HEK293T (cell line): ENCODE measurements at regions not wholly inside any gene's neighbourhood (a gene's known extent, or its start where the extent isn't known, plus 50 kb on each side); places are given as distances from the start of the nearest gene placed in this dataset.

ENCODE experiments used
- ARNT ChIP-seq: fragments of 450-650 bp; IDR thresholded peaks from 2 replicates; pipeline ENCODE4 v1.6.1; 2017; ENCODE audit warnings: mild to moderate bottlenecking
- BHLHE40 ChIP-seq: fragments of 450-650 bp; IDR thresholded peaks from 2 replicates; pipeline ENCODE4 v1.6.1; 2016; ENCODE audit warnings: mild to moderate bottlenecking, moderate library complexity, borderline replicate concordance
- ELF4 ChIP-seq: fragments of 450-650 bp; IDR thresholded peaks from 2 replicates; pipeline ENCODE4 v1.6.1; 2017; ENCODE audit warnings: antibody characterized with exemption
- FOXA1 ChIP-seq: fragments of 450-650 bp; IDR thresholded peaks from 2 replicates; pipeline ENCODE4 v1.6.1; 2016; ENCODE audit warnings: mild to moderate bottlenecking
- FOXK2 ChIP-seq: fragments of 450-650 bp; IDR thresholded peaks from 2 replicates; pipeline ENCODE4 v1.6.1; 2016; ENCODE audit warnings: mild to moderate bottlenecking
- FOXM1 ChIP-seq: fragments of 450-650 bp; IDR thresholded peaks from 2 replicates; pipeline ENCODE4 v1.6.1; 2017; ENCODE audit warnings: mild to moderate bottlenecking, borderline replicate concordance
- HDGF ChIP-seq: fragments of 450-650 bp; IDR thresholded peaks from 2 replicates; pipeline ENCODE4 v1.6.1; 2017; ENCODE audit warnings: antibody characterized with exemption, borderline replicate concordance
- NFRKB ChIP-seq: fragments of 450-650 bp; IDR thresholded peaks from 2 replicates; pipeline ENCODE4 v1.6.1; 2016; ENCODE audit warnings: mild to moderate bottlenecking, moderate library complexity
- PKNOX1 ChIP-seq: fragments of 450-650 bp; IDR thresholded peaks from 2 replicates; pipeline ENCODE4 v1.6.1; 2016
- SP1 ChIP-seq: fragments of 450-650 bp; IDR thresholded peaks from 2 replicates; pipeline ENCODE4 v1.6.1; 2017
- SUZ12 ChIP-seq: fragments of 450-650 bp; IDR thresholded peaks from 2 replicates; pipeline ENCODE4 v1.6.1; 2016; ENCODE audit warnings: mild to moderate bottlenecking
- TARDBP ChIP-seq: fragments of 450-650 bp; IDR thresholded peaks from 2 replicates; pipeline ENCODE4 v1.6.1; 2016

- TF ChIP-seq FOXK2 (no peak), SP1 (no peak), PKNOX1 (no peak), BHLHE40 (no peak), SUZ12 (no peak), ELF4 (no peak), FOXA1 (no peak), TARDBP (no peak), ARNT (no peak), NFRKB (no peak), FOXM1 (no peak), HDGF (no peak)
Observed at GRCh38 chr21:39064325-39065012, 118.8 kb downstream of the PSMG1 start.
